Adrenal gland (tissue), 9 donors: ENCODE measurements at regions not wholly inside any gene's neighbourhood (a gene's known extent, or its start where the extent isn't known, plus 50 kb on each side); places are given as distances from the start of the nearest gene placed in this dataset.

Experiments used
- DNase-seq, 7 donors: peaks; one replicate each; pipeline ENCODE4 v3.0.0-alpha.2; 2019 to 2020
- H3K27ac ChIP-seq, 5 donors: fragments of 200-600 bp; sonication (generic) in 4 of 5; 1 replicate in 3 of 5; 2 replicates in 2 of 5; pipeline versions ENCODE4 v1.5.1 to v1.8.0; 2016 to 2020; ENCODE audit warnings: mild to moderate bottlenecking in 1 of 5
- H3K27me3 ChIP-seq: fragments of 200-600 bp; 2 replicates; pipeline ENCODE4 v1.8.0; 2021
- H3K36me3 ChIP-seq, 2 donors: fragments of 200-600 bp; replicated peaks in 1 of 2; 1 replicate in 1 of 2; 2 replicates in 1 of 2; pipeline versions ENCODE4 v1.5.1 to v1.8.0; 2018 to 2022
- H3K4me1 ChIP-seq, 2 donors: fragments of 200-600 bp; replicated peaks in 1 of 2; 1 replicate in 1 of 2; 2 replicates in 1 of 2; pipeline versions ENCODE4 v1.5.1 to v1.8.0; 2018 to 2021
- H3K4me3 ChIP-seq, 4 donors: fragments of 200-600 bp; sonication (generic) in 3 of 4; one replicate each; pipeline ENCODE4 v1.5.1; 2016 to 2018
- H3K9me3 ChIP-seq, 3 donors: fragments of 200-600 bp; sonication (generic) in 1 of 3; replicated peaks in 1 of 3; 1 replicate in 2 of 3; 2 replicates in 1 of 3; pipeline versions ENCODE4 v1.5.1 to v1.8.0; 2016 to 2021
- CTCF ChIP-seq, 6 experiments: fragments of 450-650 bp in 4 of 6; fragments of 200-600 bp in 2 of 6; sonication (generic) in 1 of 6; IDR thresholded peaks; 1 replicate in 5 of 6; 2 replicates in 1 of 6; pipeline versions ENCODE4 v1.5.1 to v1.8.0; 2016 to 2021; ENCODE audit warnings: antibody characterized with exemption in 6 of 6, mild to moderate bottlenecking in 2 of 6, moderate library complexity in 1 of 6
- POLR2A ChIP-seq, 2 donors: fragments of 450-650 bp; IDR thresholded peaks; one replicate each; pipeline ENCODE4 v1.6.1; 2017; ENCODE audit warnings: antibody characterized with exemption in 2 of 2, mild to moderate bottlenecking in 2 of 2, moderate library complexity in 1 of 2
- WGBS, 4 donors: extraction: QIAGEN DNeasy Blood & Tissue Kit in 2 of 4; methylation state at CpG; one replicate each; pipeline versions ENCODE4 v1.1.5 to v1.1.7; 2013 to 2017; 5-methylcytosine and 5-hydroxymethylcytosine counted together
- intact Hi-C, 2 donors: fragments of 100-400 bp; cut with DNase I; formaldehyde crosslinking; loops; one replicate each; pipeline versions ENCODE4 v1.14.1 to v1.15.0; 2022 to 2023
- donor health status: healthy with polysubstance abuse.
- donor health status: Bipolar disorder and iron deficiency.
- donor health status: DM: yes; HTN: yes; CAD: no.
- donor health status: DM: no; HTN: no; CAD: no.
- donor health status: DM: no; HTN: no; CAD: no.

- Histone ChIP-seq H3K36me3 (no peaks in the 10 kb centered on the region), H3K27me3 (no peaks in the 10 kb centered on the region), H3K4me1 (no peaks in the 10 kb centered on the region), H3K27ac (no peak overlapping the region), H3K4me3 (no peak overlapping the region), H3K9me3 (no peaks in the 10 kb centered on the region)
- TF ChIP-seq CTCF (IDR thresholded peaks at IDR 0.05) (no peak), POLR2A (IDR thresholded peaks at IDR 0.05) (no peak)
- DNase-seq = no peak
- 64 to 79% (median 66%) methylated on average over 4 of the region's 4 CpGs for WGBS, 4 donors
- intact Hi-C loops = no loop called here
These were observed 362.8 kb downstream of the CBLN2 start for GRCh38 chr18:72181241-72181764.

GRCh38 chr18:72180689-72181088, 363.5 kb downstream of the CBLN2 start:
- H3K4me3 ChIP-seq = no peak overlapping the region

DNA sequence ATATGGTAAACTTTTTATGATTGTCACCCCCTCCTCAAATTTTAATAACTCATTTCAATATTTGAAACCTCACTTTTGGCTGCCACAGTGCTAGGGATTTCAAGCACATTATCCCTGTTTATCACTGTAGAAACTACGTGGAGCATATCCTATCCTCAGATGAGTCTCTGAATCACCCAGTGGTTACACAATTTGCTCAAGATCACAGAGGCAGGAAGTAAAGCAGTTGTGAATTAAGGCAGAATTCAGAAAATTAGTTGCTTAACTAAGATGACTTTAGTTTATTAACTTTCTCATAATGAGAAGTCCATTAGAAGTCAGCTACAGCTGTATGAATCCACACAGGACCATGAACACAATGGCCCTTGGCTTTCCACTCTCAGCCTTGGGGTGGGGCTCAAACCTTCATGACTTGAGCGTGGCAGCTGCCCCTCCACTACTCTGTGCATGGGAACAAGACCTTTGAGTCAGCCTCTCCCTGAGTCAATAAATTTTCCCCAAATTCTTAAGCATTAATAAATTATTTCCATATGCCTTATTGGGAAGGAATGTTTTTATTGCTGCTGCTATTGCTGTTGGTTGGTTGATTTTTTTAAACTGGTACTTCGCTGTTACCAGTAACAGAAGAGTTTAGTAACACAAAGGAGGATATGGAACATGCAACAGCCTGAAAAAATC, 369.0 kb downstream of the CBLN2 start:
- Histone ChIP-seq H3K9me3 (no peaks in the 10 kb centered on the region), H3K36me3 (no peaks in the 10 kb centered on the region), H3K4me1 (no peaks in the 10 kb centered on the region), H3K27me3 (no peaks in the 10 kb centered on the region), H3K27ac (no peak overlapping the region), H3K4me3 (no peak overlapping the region)
- no peak for DNase-seq
- no peak for TF ChIP-seq POLR2A (IDR thresholded peaks at IDR 0.05)
- TF ChIP-seq CTCF (IDR thresholded peaks at IDR 0.05) = no peak
- WGBS, 4 donors = 64 to 68% (median 65%) methylated on average over 3 of the region's 3 CpGs
- intact Hi-C loops = no loop called here

More at GRCh38 chr18:72180689-72181088, 363.5 kb downstream of the CBLN2 start:
- no peaks in the 10 kb centered on the region for H3K9me3 ChIP-seq
- H3K4me1 ChIP-seq = no peaks in the 10 kb centered on the region
- intact Hi-C loops = no loop called here
- TF ChIP-seq CTCF (IDR thresholded peaks at IDR 0.05) = no peak
- no peak for DNase-seq
- no peaks in the 10 kb centered on the region for H3K27me3 ChIP-seq
- no peak overlapping the region for H3K27ac ChIP-seq
- H3K36me3 ChIP-seq = no peaks in the 10 kb centered on the region

DNA sequence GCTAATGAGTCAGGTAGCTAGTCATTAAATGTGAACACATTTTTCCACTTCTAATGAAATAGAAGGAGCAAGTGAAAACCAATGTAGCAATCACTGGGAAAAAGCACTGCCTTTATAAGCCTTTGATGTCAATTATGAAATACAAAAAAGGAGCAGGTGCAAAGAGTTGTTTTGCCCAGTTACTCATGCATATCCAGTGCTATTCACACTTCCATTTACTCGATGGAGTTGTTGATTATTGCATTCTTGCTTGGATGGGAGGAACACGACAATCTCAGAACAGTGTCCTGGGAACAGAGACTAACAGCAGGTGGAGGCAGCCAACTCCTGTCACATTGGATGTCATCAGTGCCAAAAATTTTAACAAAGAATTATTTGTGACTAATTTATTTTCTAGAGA, 372.5 kb downstream of the CBLN2 start:
- H3K4me3 ChIP-seq = no peak overlapping the region
- 55 to 60% (median 56%) methylated on average over 2 of the region's 2 CpGs for WGBS, 4 donors
- intact Hi-C loops = no loop called here

More for the DNA sequence above, 372.5 kb downstream of the CBLN2 start:
- no peak for TF ChIP-seq POLR2A (IDR thresholded peaks at IDR 0.05)
- no peak for TF ChIP-seq CTCF (IDR thresholded peaks at IDR 0.05)
- no peaks in the 10 kb centered on the region for H3K4me1 ChIP-seq
- no peaks in the 10 kb centered on the region for H3K9me3 ChIP-seq
- no peaks in the 10 kb centered on the region for H3K36me3 ChIP-seq
- H3K27ac ChIP-seq = no peak overlapping the region
- H3K27me3 ChIP-seq = no peaks in the 10 kb centered on the region
- DNase-seq = no peak
